GM18858 (cell line): ENCODE measurements at regions not wholly inside any gene's neighbourhood (a gene's known extent, or its start where the extent isn't known, plus 50 kb on each side); places are given as distances from the start of the nearest gene placed in this dataset.
"Not testable (repeated sequence)": the region's sequence is repeated elsewhere in the genome, so short reads cannot be mapped to it uniquely, and the experiment has no call there.

Experiments used
- ATAC-seq: cut with Tn5 transposase; IDR thresholded peaks from one replicate; pipeline ENCODE4 v1.9.1; 2021; ENCODE audit not compliant: unreplicated experiment

DNA sequence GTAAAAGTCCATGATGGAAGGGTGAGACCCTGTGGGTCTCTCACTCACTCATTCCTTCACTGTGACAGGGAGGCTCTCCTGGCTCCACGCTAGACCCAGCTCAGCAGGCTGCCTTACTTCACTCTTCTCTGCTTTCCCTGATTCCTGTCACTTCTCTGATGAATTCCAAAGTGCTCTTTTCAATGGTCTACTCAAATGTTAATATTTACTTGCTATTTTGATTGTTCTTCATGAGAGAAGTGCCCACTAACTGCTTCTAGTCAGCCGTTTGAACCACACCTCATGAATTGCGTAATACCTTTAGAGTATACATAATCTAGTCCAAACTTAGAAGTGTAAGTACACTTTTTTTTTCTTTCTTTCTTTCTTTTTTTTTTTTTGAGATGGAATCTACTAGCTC is 1350.2 kb upstream of the RAG2 start:
- no peak for ATAC-seq

GRCh38 chr11:37947821-37948220 is 1349.8 kb upstream of the RAG2 start:
- ATAC-seq = no peak

DNA sequence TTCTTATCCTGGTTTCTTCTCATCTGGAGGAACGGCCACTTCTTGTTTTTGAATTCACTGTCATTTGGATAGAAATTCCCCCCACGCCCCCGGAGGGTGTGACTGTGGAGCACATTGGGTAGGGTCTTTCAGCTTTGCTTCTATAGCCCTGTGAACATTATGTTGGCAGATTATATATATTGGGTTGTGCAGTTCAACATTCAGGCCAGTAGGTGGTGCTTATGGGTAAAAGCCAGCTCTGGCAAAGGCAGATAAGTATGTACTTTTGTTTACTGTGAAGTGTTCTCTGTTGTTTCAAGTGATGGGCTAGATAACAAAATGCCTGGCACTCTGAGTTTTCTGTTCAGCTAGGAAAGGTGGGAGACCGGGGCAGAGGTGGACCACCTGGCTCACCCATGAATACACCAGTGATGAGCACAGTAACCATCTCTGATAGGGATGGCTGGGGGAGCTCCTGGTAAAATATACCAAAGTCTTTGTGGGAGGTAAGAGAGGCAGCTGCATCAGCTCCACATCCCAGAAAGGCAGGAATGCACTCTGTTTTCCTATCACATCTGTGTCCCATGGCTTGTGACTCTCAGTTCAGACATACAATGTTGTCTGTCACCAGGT is 1348.2 kb upstream of the RAG2 start:
- peak; percentile 92 for ATAC-seq

- no peak for ATAC-seq
Observed at GRCh38 chr11:37942081-37942480, 1344.0 kb upstream of the RAG2 start.

DNA sequence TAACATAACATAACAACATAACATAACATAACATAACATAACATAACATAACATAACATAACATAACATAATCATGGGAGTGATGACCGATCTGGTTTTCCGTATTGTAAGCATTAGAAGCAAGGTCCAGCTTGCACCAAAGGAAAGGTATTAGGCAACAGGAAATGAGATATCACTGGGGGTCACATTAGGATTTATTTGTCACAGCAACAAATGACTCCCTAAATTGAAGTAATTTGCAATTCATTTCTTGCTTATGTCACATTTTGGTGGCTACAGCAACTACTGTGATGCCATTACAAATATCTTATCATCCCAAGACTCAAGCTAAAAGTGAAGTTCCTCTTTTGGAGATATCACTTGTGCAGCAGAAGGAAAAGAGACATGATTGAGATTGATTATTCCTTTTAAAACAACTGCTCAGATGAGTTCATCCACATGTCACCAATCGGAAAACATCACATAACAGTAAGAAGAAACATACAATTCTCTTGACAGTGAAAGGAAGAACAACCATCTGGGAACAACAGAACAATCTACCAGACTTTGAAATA is 1331.1 kb upstream of the RAG2 start:
- ATAC-seq = no peak

- no peak for ATAC-seq
Observed at GRCh38 chr11:37926772-37927171, 1328.7 kb upstream of the RAG2 start.

DNA sequence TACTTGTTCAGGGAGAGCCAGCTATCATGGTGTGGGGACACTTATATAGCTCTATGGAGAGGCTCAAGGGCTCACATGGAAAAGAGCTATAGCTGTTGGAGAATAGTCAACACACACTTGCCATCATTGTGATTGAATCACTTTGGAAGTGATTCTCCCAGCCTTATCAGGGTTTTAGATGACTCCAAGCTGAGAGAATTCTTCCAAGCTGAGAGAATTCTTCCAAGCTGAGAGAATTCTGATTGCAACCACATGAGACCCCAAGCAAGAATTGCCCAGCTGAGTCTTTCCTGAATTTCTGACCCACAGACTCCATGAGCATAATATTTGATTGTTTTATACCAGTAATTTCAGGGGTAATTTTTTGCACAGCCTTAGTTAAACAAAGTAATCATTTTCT is 1318.3 kb upstream of the RAG2 start:
- no peak for ATAC-seq

- ATAC-seq = no peak
Observed at GRCh38 chr11:37914859-37915258, 1316.8 kb upstream of the RAG2 start.

- ATAC-seq = no peak
Observed at GRCh38 chr11:37908219-37908548, 1310.1 kb upstream of the RAG2 start.

DNA sequence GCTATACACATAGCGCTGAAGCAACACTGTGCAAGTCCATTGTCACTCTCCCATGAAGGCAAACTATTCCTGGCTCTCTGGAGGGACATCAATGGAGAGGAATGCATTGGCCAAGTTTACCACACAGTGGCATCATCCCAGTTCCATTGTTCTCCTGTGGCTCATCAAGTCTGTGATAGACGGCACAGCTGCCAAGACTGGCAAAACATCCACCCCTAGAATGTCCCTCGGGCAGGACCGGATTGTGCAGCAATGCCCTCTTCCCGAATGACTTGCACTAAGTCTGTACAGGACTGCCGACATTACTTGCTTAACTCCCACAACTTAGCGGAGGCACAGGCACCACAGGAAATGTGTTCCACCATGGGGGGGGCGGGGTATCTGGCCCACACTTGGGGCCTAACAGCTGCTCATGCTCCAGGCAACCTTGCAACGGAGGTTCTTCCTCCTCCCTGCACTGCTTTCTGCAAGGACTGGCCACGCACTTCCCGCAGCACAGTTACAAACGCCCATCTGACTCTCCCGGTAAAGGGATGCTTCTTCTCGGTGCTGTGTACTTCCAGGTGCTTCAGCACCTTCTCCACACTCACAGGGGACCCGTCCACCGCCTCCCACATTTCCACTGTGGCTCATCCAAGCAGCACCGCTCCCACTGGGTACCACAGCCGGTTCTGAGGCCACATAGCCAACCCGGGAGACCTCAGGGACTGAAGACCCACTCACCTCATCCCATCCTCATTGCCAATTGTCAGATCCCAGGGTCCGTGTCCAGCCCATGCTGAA is 1309.6 kb upstream of the RAG2 start:
- ATAC-seq = no peak

DNA sequence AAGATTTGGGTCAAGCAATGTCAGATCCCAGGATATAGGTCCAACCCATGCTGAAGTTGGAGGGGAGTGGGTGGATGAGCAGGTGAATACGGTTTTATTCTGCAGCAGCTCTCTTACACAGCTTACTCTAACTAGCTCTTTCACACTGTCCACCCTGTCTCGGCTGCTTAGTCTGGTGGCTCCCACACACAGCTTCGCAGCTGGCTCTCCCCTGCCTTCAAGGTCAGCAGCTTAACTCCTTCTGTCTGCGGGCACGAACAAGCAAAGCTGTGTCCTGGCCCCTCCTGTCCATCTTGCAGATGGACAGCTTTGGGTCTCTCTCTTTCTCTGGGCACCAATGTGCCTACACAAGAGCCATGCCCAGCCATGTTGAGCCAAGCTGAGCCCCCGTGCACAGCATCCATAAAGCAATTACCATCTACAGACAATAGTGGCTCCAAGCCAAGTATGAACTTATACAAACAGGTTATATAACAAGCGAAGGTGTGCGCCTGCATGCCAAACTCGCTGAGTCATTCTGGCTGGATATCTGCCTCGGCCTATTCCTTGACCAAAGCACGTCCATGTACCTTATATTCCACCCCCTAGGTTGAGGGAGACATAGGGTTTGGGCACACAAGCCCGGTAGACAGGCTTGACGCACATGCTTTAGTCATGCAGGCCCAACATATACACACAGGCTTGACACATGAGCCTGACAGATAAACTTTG is 1307.8 kb upstream of the RAG2 start:
- ATAC-seq = no peak

DNA sequence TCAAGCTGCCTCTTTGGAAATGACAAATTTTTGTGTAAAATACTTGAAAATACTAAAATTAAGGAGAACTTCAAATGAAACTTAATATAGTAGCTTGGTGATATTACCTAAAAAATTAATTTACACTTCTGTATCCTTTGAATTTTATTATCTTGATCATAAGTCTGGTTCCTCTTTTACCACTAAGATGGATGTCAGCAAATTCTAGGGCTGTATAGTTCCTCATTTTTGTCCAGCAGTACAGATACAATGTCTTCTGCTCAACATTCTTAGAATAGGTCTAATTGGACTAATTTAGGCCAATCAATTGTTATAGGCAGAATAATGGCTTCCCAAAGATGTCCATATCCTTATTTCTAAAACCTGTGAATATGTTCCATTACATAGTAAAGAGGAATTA is 1298.0 kb upstream of the RAG2 start:
- ATAC-seq = no peak

DNA sequence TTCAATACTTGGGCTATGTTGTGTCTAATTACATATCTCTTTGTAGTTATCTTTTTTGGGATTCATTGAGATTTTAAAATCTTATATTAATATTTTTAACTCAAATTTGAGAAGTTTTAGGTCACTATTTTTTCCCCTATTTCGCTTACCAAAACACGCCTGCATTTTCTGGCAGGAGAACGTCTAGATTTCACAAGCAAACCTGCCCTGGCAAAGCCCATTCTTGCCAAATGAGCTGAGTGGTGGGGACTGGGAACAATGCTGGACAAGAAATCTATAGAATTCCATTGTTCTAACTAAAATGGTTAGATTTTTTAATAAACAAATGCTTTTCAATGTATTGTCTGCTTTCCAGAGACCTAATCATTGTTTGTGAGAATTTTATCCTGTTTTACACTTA is 1283.7 kb upstream of the RAG2 start:
- ATAC-seq = no peak

DNA sequence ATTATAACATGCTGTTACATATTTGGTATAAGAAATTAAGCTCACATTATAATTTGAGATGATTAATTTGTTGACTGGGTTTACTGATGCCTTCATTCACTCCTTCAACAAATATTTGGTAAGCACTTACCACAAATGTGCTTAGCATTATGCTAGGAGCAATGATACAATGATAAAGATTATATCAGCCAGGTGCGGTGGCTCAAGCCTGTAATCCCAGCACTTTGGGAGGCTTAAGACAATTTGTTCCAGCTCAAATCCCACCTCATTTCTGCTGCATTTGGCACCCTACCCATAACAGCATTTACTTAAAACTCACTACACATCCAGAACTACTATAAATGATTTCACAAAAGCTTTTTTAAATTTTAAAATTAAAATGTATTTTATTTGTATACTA is 1263.6 kb upstream of the RAG2 start:
- ATAC-seq = no peak

DNA sequence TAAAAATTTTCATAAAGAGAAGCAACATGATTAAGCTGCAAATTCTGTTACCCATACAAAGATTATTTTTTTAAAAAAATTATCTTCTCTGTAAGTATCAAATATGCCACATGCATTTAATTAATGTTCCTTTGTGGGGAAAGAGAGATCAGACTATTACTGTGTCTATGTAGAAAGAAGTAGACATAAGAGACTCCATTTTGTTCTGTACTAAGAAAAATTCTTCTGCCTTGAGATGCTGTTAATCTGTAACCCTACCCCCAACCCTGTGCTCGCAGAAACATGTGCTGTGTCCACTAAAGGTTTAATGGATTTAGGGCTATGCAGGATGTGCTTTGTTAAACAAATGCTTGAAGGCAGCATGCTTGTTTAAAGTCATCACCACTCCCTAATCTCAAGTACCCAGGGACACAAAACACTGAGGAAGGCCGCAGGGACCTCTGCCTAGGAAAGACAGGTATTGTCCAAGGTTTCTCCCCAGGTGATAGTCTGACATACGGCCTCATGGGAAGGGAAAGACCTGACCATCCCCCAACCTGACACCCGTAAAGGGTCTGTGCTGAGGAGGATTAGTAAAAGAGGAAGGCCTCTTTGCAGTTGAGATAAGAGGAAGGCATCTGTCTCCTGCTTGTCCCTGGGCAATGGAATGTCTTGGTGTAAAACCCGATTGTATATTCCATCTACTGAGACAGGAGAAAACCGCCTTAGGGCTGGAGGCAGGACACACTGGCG is 1260.9 kb upstream of the RAG2 start:
- ATAC-seq = not testable (repeated sequence)

DNA sequence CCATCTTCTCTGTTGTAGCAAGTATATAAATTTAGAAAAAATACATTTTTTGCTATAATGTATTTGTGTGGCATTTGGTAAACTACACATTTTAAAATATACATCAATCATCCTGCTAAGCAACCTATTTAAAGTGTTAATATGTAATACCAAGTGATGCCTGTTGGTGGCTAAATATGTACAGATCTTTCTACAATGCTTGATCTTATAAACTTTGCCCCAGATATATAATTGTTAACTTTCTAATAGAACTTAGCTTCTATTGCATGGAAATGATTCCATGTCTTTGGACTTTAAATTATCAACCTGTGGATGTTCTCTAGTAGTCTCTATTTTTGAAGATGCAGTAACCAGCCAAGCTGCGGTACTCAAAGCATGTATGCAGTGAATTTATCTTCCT is 1260.4 kb upstream of the RAG2 start:
- ATAC-seq = no peak

- ATAC-seq = no peak
Observed at GRCh38 chr11:37857726-37858125, 1259.7 kb upstream of the RAG2 start.

DNA sequence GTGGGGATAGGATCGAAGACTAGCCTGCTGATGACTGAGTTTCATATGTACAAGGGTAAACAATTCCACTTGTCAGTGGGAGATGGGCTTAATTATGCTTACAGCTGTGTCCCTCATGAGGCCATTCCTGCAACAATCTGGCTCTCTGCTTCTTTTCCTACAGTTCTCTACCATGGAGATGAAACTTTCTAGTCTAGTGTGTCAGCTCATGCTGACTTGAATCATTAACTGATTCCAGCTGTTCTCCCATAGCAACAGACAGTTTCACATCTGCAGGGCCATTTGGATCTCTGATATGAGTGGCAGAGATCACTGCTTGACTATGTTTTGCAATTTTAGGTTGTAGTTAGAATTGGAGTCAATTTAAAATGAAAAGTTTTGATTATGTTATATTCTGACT is 1251.7 kb upstream of the RAG2 start:
- ATAC-seq = no peak

DNA sequence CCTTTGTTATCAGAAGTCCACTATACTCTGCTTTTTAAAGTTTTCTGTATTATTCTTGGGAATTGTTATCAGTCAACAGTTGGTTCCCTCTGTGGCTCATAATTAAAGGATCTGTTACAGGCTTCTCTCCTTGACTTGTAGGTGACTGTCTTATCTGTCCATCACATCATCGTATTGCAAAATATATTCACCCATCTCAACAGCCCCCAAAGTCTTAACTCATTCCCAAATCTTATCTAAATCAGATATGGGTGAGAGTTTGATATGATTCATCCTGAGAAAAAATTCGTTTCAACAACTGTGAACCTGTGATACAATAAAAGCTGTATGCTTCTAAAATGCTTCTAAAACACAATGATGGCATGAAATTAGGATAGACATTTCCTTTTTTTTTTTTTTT is 1245.6 kb upstream of the RAG2 start:
- no peak for ATAC-seq

GRCh38 chr11:37841016-37841415 is 1243.0 kb upstream of the RAG2 start:
- ATAC-seq = no peak

- not testable (repeated sequence) for ATAC-seq
Observed at GRCh38 chr11:37840345-37840744, 1242.3 kb upstream of the RAG2 start.
